ENCODE measurements at regions not wholly inside any gene's neighbourhood (a gene's known extent, or its start where the extent isn't known, plus 50 kb on each side); places are given as distances from the start of the nearest gene placed in this dataset.

DNA sequence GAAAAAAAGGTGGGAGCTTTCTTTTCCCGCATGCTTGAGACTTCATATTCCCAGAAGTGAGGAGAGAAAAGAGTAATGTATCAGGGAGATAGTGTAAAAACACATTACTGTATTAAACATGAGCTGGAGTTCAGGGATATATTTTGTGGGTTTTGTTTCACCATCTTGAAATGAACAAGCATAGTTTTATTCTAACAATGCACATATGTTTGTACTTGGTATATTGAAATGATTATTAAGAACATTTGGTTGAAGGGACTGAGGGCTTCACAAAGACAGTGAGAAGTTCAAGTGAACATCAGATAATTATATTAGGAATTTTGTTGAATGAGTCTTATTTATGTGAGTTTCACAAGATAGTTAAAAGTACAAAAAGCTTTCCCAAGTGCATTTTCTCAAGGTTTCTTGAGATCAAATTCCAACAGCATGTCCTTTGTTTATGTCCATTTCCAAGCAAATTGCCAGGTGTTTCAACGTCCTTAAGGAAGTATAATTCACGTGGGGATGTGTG lies 368.8 kb downstream of the ANKRD50 start:
- no peak overlapping the region for H3K27ac Mint-ChIP-seq
- no peak overlapping the region for H3K4me3 Mint-ChIP-seq
- peaks cover 2% of the 10 kb centered on the region for H3K27me3 Mint-ChIP-seq

GRCh38 chr4:124372916-124373315 lies 339.6 kb downstream of the ANKRD50 start:
- ChIA-PET POLR2A (no interaction called here), CTCF (no interaction called here)
- Mint-ChIP-seq H3K27ac (no peak overlapping the region), H3K9me3 (peaks cover 21% of the 10 kb centered on the region), H3K36me3 (no peaks in the 10 kb centered on the region), H3K27me3 (no peaks in the 10 kb centered on the region), H3K4me1 (ENCODE audit: low read depth) (no peaks in the 10 kb centered on the region), H3K4me3 (no peak overlapping the region)
- no peak for DNase-seq
- intact Hi-C loops (cut with micrococcal nuclease): no loop called here

More for the DNA sequence above, 368.8 kb downstream of the ANKRD50 start:
- POLR2A ChIA-PET: no interaction called here
- H3K9me3 Mint-ChIP-seq: no peaks in the 10 kb centered on the region
- intact Hi-C loops (cut with micrococcal nuclease): no loop called here
- no peaks in the 10 kb centered on the region for H3K36me3 Mint-ChIP-seq
- CTCF ChIA-PET: no interaction called here
- DNase-seq: no peak
- H3K4me1 Mint-ChIP-seq (ENCODE audit: low read depth): no peaks in the 10 kb centered on the region

GRCh38 chr4:124386163-124386562 lies 326.4 kb downstream of the ANKRD50 start:
- ChIA-PET POLR2A (no interaction called here), CTCF (no interaction called here)
- no peak overlapping the region for H3K27ac Mint-ChIP-seq
- no peak overlapping the region for H3K4me3 Mint-ChIP-seq
- H3K36me3 Mint-ChIP-seq: no peaks in the 10 kb centered on the region
- intact Hi-C loops (cut with micrococcal nuclease): no loop called here
- no peaks in the 10 kb centered on the region for H3K9me3 Mint-ChIP-seq
- no peak for DNase-seq
- no peaks in the 10 kb centered on the region for H3K4me1 Mint-ChIP-seq (ENCODE audit: low read depth)
- no peaks in the 10 kb centered on the region for H3K27me3 Mint-ChIP-seq

DNA sequence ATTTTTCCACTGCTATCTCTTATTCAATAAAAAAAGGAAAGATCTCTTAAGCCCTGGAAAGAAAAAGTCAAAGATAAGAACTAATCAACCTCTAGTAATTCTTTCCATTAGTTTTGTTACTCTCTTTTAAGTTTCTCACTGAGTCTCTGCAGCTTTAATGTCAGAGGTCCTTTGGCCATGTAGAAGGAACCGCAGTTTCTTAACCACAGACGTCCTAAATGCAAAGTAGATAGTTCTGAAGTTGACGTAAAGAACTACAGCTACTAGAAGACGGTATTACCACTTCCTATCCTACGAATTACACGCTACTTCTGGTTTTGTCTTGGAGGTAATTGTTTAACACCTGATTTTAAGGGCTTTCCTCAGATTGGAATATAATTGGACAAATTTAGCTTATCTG lies 325.9 kb downstream of the ANKRD50 start:
- H3K36me3 Mint-ChIP-seq: no peaks in the 10 kb centered on the region
- H3K4me1 Mint-ChIP-seq (ENCODE audit: low read depth): no peaks in the 10 kb centered on the region
- intact Hi-C loops (cut with micrococcal nuclease): no loop called here
- H3K9me3 Mint-ChIP-seq: no peaks in the 10 kb centered on the region
- H3K27me3 Mint-ChIP-seq: no peaks in the 10 kb centered on the region
- DNase-seq: no peak
- CTCF ChIA-PET: no interaction called here
- H3K4me3 Mint-ChIP-seq: no peak overlapping the region
- H3K27ac Mint-ChIP-seq: no peak overlapping the region
- POLR2A ChIA-PET: no interaction called here

DNA sequence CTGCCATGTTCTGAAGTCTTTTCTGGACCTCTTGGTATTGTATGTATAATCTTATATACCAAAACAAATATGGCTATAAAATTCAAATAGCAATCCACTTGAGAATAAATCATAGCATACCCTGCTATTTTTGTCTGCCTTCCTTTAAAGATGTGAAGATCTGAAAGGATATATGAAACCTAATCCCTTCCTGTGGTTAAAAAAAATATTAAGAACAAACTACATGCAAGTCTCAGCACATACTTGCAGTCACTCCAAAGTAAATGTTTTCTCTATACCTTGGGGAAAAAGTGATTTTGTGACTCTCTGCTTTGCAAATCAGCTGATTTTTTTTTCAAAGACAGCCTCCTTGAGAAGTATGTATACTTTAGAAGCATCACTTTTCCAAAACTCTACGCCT lies 322.9 kb downstream of the ANKRD50 start:
- no peaks in the 10 kb centered on the region for H3K27me3 Mint-ChIP-seq
- DNase-seq: no peak
- no peak overlapping the region for H3K27ac Mint-ChIP-seq
- H3K36me3 Mint-ChIP-seq: no peaks in the 10 kb centered on the region
- ChIA-PET CTCF (no interaction called here), POLR2A (no interaction called here)
- intact Hi-C loops (cut with micrococcal nuclease): no loop called here
- no peak overlapping the region for H3K4me3 Mint-ChIP-seq
- H3K4me1 Mint-ChIP-seq (ENCODE audit: low read depth): no peaks in the 10 kb centered on the region
- peaks cover 2% of the 10 kb centered on the region for H3K9me3 Mint-ChIP-seq

GRCh38 chr4:124390861-124391260 lies 321.7 kb downstream of the ANKRD50 start:
- Mint-ChIP-seq H3K36me3 (no peaks in the 10 kb centered on the region), H3K4me3 (no peak overlapping the region), H3K27ac (no peak overlapping the region), H3K27me3 (no peaks in the 10 kb centered on the region), H3K4me1 (ENCODE audit: low read depth) (no peaks in the 10 kb centered on the region), H3K9me3 (peaks cover 3% of the 10 kb centered on the region)
- intact Hi-C loops (cut with micrococcal nuclease): no loop called here
- ChIA-PET CTCF (no interaction called here), POLR2A (no interaction called here)
- no peak for DNase-seq

- no peak overlapping the region for H3K4me3 Mint-ChIP-seq
- H3K36me3 Mint-ChIP-seq: no peaks in the 10 kb centered on the region
- CTCF ChIA-PET: no interaction called here
- DNase-seq: no peak
- H3K27me3 Mint-ChIP-seq: no peaks in the 10 kb centered on the region
- POLR2A ChIA-PET: no interaction called here
- no peaks in the 10 kb centered on the region for H3K4me1 Mint-ChIP-seq (ENCODE audit: low read depth)
- peaks cover 3% of the 10 kb centered on the region for H3K9me3 Mint-ChIP-seq
- H3K27ac Mint-ChIP-seq: no peak overlapping the region
- intact Hi-C loops (cut with micrococcal nuclease): no loop called here
Measured at GRCh38 chr4:124396333-124396732, 316.2 kb downstream of the ANKRD50 start.

GRCh38 chr4:124401606-124402005 lies 310.9 kb downstream of the ANKRD50 start:
- no peak overlapping the region for H3K4me3 Mint-ChIP-seq
- H3K9me3 Mint-ChIP-seq: no peaks in the 10 kb centered on the region
- intact Hi-C loops (cut with micrococcal nuclease): no loop called here
- H3K4me1 Mint-ChIP-seq (ENCODE audit: low read depth): no peaks in the 10 kb centered on the region
- ChIA-PET CTCF (no interaction called here), POLR2A (no interaction called here)
- H3K27me3 Mint-ChIP-seq: no peaks in the 10 kb centered on the region
- no peak for DNase-seq
- no peak overlapping the region for H3K27ac Mint-ChIP-seq
- no peaks in the 10 kb centered on the region for H3K36me3 Mint-ChIP-seq

GRCh38 chr4:124409044-124409443 lies 303.5 kb downstream of the ANKRD50 start:
- ChIA-PET CTCF (no interaction called here), POLR2A (no interaction called here)
- no peaks in the 10 kb centered on the region for H3K27me3 Mint-ChIP-seq
- no peak for DNase-seq
- no peaks in the 10 kb centered on the region for H3K4me1 Mint-ChIP-seq (ENCODE audit: low read depth)
- H3K36me3 Mint-ChIP-seq: no peaks in the 10 kb centered on the region
- H3K27ac Mint-ChIP-seq: no peak overlapping the region
- no peak overlapping the region for H3K4me3 Mint-ChIP-seq
- H3K9me3 Mint-ChIP-seq: no peaks in the 10 kb centered on the region
- intact Hi-C loops (cut with micrococcal nuclease): no loop called here

DNA sequence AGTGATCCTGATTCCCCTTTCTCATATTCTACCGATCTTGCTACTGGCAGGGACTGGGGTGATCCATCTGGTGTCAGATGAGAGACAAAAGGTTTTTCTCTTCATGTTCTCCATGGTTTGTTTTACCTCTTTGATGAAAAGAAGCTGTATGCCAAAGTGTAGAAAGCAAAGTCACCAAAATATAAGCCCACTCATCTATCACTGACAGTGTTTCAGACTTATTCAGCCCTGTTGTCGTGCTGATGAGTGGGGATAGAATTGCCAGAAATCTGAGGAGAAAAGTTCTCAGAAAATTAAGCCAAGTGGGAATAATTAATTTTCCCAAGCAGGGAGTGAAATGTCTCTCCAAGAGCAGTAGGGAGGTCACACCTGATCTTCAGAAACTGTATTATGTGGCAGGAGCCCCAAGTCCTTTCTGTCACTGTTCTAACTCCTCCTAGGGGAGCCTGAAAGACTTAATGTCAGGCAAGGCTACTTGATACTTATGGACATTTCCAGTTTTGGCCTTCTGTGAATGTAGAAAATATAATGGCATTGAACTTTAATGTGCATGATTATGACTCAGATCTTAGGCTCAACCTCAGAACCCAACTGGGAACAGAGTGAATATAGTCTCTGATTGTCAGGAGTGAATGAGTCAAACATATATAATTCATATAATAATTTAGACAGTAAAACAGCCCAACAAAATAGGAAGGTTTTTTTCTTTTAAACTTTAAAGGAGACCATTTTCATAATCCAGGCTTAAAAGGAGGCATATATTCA lies 298.1 kb downstream of the ANKRD50 start:
- no peak for DNase-seq
- no peaks in the 10 kb centered on the region for H3K36me3 Mint-ChIP-seq
- no peak overlapping the region for H3K27ac Mint-ChIP-seq
- intact Hi-C loops (cut with micrococcal nuclease): no loop called here
- ChIA-PET POLR2A (no interaction called here), CTCF (no interaction called here)
- no peak overlapping the region for H3K4me3 Mint-ChIP-seq
- H3K9me3 Mint-ChIP-seq: no peaks in the 10 kb centered on the region
- H3K4me1 Mint-ChIP-seq (ENCODE audit: low read depth): no peaks in the 10 kb centered on the region
- no peaks in the 10 kb centered on the region for H3K27me3 Mint-ChIP-seq

- H3K9me3 Mint-ChIP-seq: no peaks in the 10 kb centered on the region
- no peaks in the 10 kb centered on the region for H3K4me1 Mint-ChIP-seq (ENCODE audit: low read depth)
- no peak for DNase-seq
- intact Hi-C loops (cut with micrococcal nuclease): no loop called here
- no peak overlapping the region for H3K27ac Mint-ChIP-seq
- no peaks in the 10 kb centered on the region for H3K36me3 Mint-ChIP-seq
- no peaks in the 10 kb centered on the region for H3K27me3 Mint-ChIP-seq
- ChIA-PET CTCF (no interaction called here), POLR2A (no interaction called here)
- no peak overlapping the region for H3K4me3 Mint-ChIP-seq
Measured at GRCh38 chr4:124415146-124415545, 297.4 kb downstream of the ANKRD50 start.

GRCh38 chr4:124417371-124417770 lies 295.2 kb downstream of the ANKRD50 start:
- ChIA-PET CTCF (no interaction called here), POLR2A (no interaction called here)
- DNase-seq: no peak
- Mint-ChIP-seq H3K9me3 (no peaks in the 10 kb centered on the region), H3K27ac (no peak overlapping the region), H3K36me3 (no peaks in the 10 kb centered on the region), H3K27me3 (no peaks in the 10 kb centered on the region), H3K4me3 (no peak overlapping the region), H3K4me1 (ENCODE audit: low read depth) (no peaks in the 10 kb centered on the region)
- intact Hi-C loops (cut with micrococcal nuclease): no loop called here

DNA sequence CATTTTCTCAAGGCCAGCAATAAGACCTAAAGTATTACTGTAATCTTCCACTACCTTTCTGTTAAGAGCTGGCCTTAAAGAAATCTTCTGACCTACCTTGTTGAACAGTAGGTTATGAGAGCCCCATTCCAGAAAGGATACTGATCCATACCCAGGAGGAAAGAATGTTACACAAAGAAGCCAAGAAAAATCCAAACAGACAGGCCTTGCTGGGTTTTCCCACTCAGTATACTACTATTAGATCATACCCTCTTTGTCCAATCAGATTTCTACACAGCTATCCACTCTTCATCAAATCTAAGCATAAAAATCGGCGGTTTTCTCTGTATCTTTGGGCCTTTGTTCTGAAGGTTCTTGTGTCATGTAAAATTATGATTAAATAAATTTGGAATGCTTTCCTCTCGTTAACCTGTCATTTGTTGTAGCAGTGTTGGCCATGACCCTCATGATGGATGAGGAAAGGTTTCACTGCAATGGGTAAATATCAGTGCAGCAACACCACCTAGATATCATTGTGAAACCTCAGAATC lies 292.3 kb downstream of the ANKRD50 start:
- Mint-ChIP-seq H3K36me3 (no peaks in the 10 kb centered on the region), H3K27me3 (no peaks in the 10 kb centered on the region), H3K27ac (no peak overlapping the region), H3K4me1 (ENCODE audit: low read depth) (no peaks in the 10 kb centered on the region), H3K4me3 (no peak overlapping the region), H3K9me3 (no peaks in the 10 kb centered on the region)
- intact Hi-C loops (cut with micrococcal nuclease): no loop called here
- ChIA-PET POLR2A (no interaction called here), CTCF (no interaction called here)
- DNase-seq: no peak

All from activated CD4-positive, alpha-beta memory T cell treated with anti-CD3 and anti-CD28 coated beads for 36 hours (primary cell).